GM12865 (cell line): ENCODE measurements at regions not wholly inside any gene's neighbourhood (a gene's known extent, or its start where the extent isn't known, plus 50 kb on each side); places are given as distances from the start of the nearest gene placed in this dataset.

Source experiments
- DNase-seq: peaks from one replicate; pipeline ENCODE4 v3.0.0; 2010; ENCODE audit warnings: low read depth
- H3K4me3 ChIP-seq: 2 replicates; pipeline ENCODE4 v1.5.1; 2011; ENCODE audit warnings: mild to moderate bottlenecking, low read depth, low read length, control low read depth
- CTCF ChIP-seq: IDR thresholded peaks from 2 replicates; pipeline ENCODE4 v1.5.1; 2011; ENCODE audit warnings: low read length, control low read depth, low read depth, inconsistent platforms; ENCODE audit not compliant: insufficient read depth; ENCODE audit errors: missing control alignments

- no peak for DNase-seq
- no peak overlapping the region for H3K4me3 ChIP-seq
- no peak for TF ChIP-seq CTCF
Observed at GRCh38 chr20:57936636-57937385, 227.0 kb upstream of the PMEPA1 start.

- no peak for DNase-seq
- no peak overlapping the region for H3K4me3 ChIP-seq
- no peak for TF ChIP-seq CTCF
Observed at GRCh38 chr20:57934913-57935312, 225.1 kb upstream of the PMEPA1 start.

GRCh38 chr20:57934007-57934805 lies 224.4 kb upstream of the PMEPA1 start:
- no peak overlapping the region for H3K4me3 ChIP-seq
- no peak for DNase-seq
- no peak for TF ChIP-seq CTCF

GRCh38 chr20:57932227-57932864 lies 222.5 kb upstream of the PMEPA1 start:
- H3K4me3 ChIP-seq, result no peak overlapping the region
- TF ChIP-seq CTCF, result no peak

GRCh38 chr20:57930351-57930750 lies 220.5 kb upstream of the PMEPA1 start:
- H3K4me3 ChIP-seq, result no peak overlapping the region
- TF ChIP-seq CTCF, result no peak
- DNase-seq, result no peak

More at GRCh38 chr20:57932227-57932864, 222.5 kb upstream of the PMEPA1 start:
- no peak for DNase-seq

- DNase-seq, result no peak
- H3K4me3 ChIP-seq, result no peak overlapping the region
- no peak for TF ChIP-seq CTCF
Observed at GRCh38 chr20:57928181-57928967, 218.6 kb upstream of the PMEPA1 start.
